ENCODE measurements at regions not wholly inside any gene's neighbourhood (a gene's known extent, or its start where the extent isn't known, plus 50 kb on each side); places are given as distances from the start of the nearest gene placed in this dataset.

- H3K4ac ChIP-seq (replicated peaks; ENCODE audit: insufficient read length, low read depth, low read length) = no peak overlapping the region
- H4K20me1 ChIP-seq (replicated peaks in 1 of 2; ENCODE audit: control insufficient read depth in 1 of 2, insufficient read depth in 2 of 2, low read length in 2 of 2) = no peaks in the 10 kb centered on the region
- H3K23ac ChIP-seq (ENCODE audit: insufficient read length) = no peak overlapping the region
- no peaks in the 10 kb centered on the region for H3K79me1 ChIP-seq (ENCODE audit: low read depth, low read length)
- no peak overlapping the region for H2BK15ac ChIP-seq (ENCODE audit: low read length)
- H2BK20ac ChIP-seq (ENCODE audit: low read length) = no peak overlapping the region
- H3K27ac ChIP-seq (ENCODE audit: low read depth, low read length) = no peak overlapping the region
- no peaks in the 10 kb centered on the region for H3K27me3 ChIP-seq (replicated peaks in 1 of 4; ENCODE audit: control insufficient read depth in 3 of 4, extremely low read depth in 1 of 4, insufficient read depth in 3 of 4, low read length in 3 of 4)
- H3K9me3 ChIP-seq (ENCODE audit: insufficient read depth in 2 of 2, low read depth in 1 of 2, low read length in 1 of 2) = 0 out of 4 replicates have a peak, but pooled peaks cover 0 to 2% of the 10 kb centered on the region in 2 experiments
- no peaks in the 10 kb centered on the region for H3K36me3 ChIP-seq (ENCODE audit: control insufficient read depth in 2 of 4, insufficient read depth in 4 of 4, low read length in 3 of 4)
- H3K9ac ChIP-seq (replicated peaks in 1 of 4; ENCODE audit: extremely low read depth in 1 of 4, low read depth in 3 of 4, low read length in 3 of 4) = no peak overlapping the region
- TF ChIP-seq SIRT6 (IDR thresholded peaks at IDR 0.05; ENCODE audit: low read length) (no peak), BCL11A (IDR thresholded peaks at IDR 0.05; ENCODE audit: low read depth in 2 of 2, low read length in 2 of 2) (no peak), RAD21 (IDR thresholded peaks at IDR 0.05 in 1 of 2, conservative IDR thresholded peaks at IDR 0.05 in 1 of 2; ENCODE audit: low read depth in 2 of 2, low read length in 2 of 2) (no peak)
- peaks cover 7% of the 10 kb centered on the region; the same call in 1 of the 2 replicates for H3K23me2 ChIP-seq (ENCODE audit: low read depth, low read length)
- FAIRE-seq = no peak
- no peak overlapping the region for H2BK5ac ChIP-seq (ENCODE audit: low read depth, low read length)
- no peak overlapping the region for H3K4me3 ChIP-seq (ENCODE audit: extremely low read depth in 1 of 4, insufficient read depth in 2 of 4, low read depth in 3 of 4, low read length in 4 of 4)
- H4K8ac ChIP-seq (ENCODE audit: extremely low read depth, insufficient read depth, low read length) = no peak overlapping the region
- H3K14ac ChIP-seq (ENCODE audit: insufficient read length) = no peak overlapping the region
- no peak overlapping the region for H4K5ac ChIP-seq (ENCODE audit: insufficient read length, low read depth, low read length)
- H2AFZ ChIP-seq (ENCODE audit: low read length) = no peak overlapping the region
- no peak overlapping the region for H2BK120ac ChIP-seq (replicated peaks; ENCODE audit: low read depth, low read length)
- H3K4me1 ChIP-seq (replicated peaks in 1 of 4; ENCODE audit: control insufficient read depth in 3 of 4, insufficient read depth in 4 of 4, low read length in 3 of 4) = no peaks in the 10 kb centered on the region
- no peak overlapping the region for H2BK12ac ChIP-seq (ENCODE audit: low read depth, low read length)
- no peak overlapping the region for H2AK5ac ChIP-seq (ENCODE audit: low read depth, low read length)
- H3K79me2 ChIP-seq (ENCODE audit: control insufficient read depth in 1 of 2, insufficient read depth in 2 of 2, low read length in 2 of 2) = no peaks in the 10 kb centered on the region
- H4K91ac ChIP-seq (replicated peaks; ENCODE audit: insufficient read length, low read length) = no peak overlapping the region
- DNase-seq (ENCODE audit: low read depth in 1 of 2, low spot score in 2 of 2) = no peak
- H3K18ac ChIP-seq (ENCODE audit: extremely low read depth, low read length) = no peak overlapping the region
- no peak overlapping the region for H3K56ac ChIP-seq (replicated peaks; ENCODE audit: insufficient read length, low read depth, low read length)
- H3K4me2 ChIP-seq (ENCODE audit: insufficient read depth in 1 of 2, low read depth in 2 of 2, low read length in 2 of 2) = no peak overlapping the region
- ChIA-PET CTCF (ENCODE audit: partially characterized antibody) (interaction anchor here (0.7 to 1.0 kb wide), 4 partner anchors 8 to 338 kb away, joined by 3 to 4 read pairs (median 4); no protein-coding TSS in a partner anchor), POLR2A (ENCODE audit: partially characterized antibody) (no interaction called here)
- whole genome bisulfite sequencing, 2 experiments (ENCODE audit: extremely low coverage in 1 of 2, insufficient coverage in 1 of 2, insufficient read length in 1 of 2, insufficient replicate concordance in 2 of 2, low coverage in 1 of 2, low lambda C conversion rate in 2 of 2, missing lambda C conversion rate in 1 of 2) = 94% methylated on average over 5 of the region's 5 CpGs; no CpG with 5 or more reads in 1 of the 2 experiments
Measured at GRCh38 chr7:68873616-68874015, 724.7 kb upstream of the AUTS2 start.

Measured in H1 (cell line).